ENCODE measurements at regions not wholly inside any gene's neighbourhood (a gene's known extent, or its start where the extent isn't known, plus 50 kb on each side); places are given as distances from the start of the nearest gene placed in this dataset.
A peak's percentile ranks its signal among the peaks of the same experiment; 100 is the strongest.

DNA sequence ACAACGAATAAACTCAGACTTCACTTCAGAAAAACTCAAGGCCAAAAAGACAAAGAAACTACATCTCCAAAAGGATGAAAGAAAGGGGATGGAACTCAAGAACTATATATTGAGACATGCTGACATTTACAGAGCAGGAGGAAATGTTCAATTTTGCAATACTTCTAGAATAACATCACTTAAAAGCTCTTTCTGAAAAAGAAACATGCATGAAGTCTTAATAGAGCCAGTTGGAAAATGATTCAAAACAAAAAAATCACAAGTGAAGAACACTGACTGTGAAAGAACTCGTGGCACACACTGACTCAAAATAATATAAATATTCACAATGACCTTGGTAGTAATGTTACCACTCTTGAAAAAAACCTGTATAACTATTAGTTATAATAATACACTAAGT lies 267.8 kb upstream of the NREP start:
- DNase-seq = peak; percentile 28

DNA sequence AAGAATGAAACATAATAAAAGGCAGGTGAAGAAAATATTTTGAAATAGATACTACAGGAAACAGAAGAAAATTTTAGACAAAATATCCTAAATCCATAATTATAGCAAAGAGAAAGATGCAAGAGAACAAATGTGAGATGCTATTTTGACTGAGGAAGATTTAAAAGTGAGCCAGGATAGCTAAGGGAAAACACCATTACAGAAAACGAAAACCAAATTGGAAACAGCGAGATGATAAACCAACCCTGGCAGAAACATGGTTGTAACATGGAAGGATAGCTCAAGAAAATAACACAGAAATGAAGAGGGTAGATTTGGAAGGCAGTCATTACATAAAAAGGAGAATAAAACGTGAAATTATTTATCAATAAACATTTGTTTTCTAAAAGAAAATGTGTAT lies 267.2 kb upstream of the NREP start:
- no peak for DNase-seq

DNA sequence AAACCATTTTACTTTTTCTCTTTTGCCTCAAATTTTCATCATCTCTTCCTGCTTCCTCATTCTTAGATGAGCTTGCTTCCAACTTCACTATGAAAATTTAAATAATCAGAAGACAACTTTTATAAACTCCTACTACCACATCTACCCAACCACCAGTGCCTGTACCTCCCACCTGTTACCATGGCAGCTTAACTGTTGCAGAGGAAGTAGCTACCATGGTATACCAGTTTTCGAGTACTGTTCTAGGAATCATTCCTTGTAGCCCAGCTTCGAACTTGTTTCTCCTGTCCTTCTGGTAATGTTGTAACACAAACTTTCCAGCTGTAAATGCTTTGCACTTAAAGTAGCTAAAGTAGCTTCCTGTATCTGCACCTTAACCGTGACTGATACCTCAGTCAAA lies 266.8 kb upstream of the NREP start:
- DNase-seq = no peak

DNA sequence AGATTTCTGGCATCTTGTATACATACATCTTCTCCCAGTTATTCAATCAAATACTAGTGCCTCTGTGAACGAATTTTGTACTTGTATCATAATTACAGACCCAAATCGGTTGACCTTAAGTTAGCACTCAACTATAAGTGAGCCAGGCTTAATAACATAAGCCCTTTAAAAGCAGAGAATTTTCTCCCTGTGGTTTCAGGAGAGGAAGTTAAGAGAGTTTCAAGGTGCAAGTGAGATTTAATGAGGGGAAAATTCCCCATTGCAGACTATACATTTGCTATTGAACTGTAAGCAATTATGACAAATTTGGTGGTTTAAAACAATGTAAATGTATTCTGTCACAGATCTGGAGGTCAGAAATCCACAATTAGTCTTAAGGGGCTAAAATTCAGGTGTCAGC lies 261.9 kb upstream of the NREP start:
- DNase-seq = no peak

DNA sequence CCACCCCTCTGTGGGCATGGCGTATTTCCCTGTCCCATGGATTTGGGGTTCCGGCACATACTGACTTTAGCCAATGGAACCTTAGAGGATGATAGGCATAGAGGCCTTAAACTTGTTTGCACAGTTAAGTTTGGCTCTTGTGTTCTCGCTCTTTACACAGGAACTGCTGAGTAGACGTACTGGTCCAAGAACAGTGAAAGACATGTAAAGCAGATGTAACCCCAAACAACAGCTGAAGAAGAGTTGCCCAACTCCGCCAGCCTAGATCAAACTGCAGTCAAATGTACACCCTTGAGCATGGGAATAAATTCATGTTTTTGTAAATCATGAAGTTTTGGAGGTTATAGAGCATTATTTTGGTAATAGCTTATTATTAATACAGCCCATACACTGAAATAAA lies 260.0 kb upstream of the NREP start:
- no peak for DNase-seq

DNA sequence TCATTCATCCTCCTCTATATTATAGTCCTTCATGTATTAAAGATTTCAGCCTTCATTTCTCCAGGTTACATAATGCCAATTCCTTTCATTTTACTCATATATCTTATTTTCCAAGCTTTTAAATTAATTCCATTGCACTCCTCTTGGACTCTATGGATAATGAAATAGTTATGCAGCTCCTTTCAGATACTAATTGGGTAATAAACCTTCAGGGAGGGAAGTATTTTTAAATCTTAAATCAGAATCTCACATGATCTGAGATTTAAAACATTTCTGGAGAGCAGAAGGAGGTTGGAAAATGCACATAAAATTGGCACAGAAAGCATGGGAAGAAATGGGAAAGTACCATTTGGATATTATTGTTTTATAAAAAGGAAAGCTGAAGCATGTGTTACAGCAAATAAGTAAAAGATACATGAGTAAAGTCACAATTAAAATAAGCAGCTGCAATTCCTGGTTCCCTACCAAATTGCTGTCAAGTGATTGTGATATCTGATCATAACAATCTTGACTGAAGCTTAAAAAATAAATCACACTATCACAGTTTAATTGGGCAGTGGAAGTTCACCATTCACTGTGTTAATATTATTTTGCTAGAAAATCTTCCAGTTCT lies 257.9 kb upstream of the NREP start:
- peak; percentile 80 for DNase-seq

DNA sequence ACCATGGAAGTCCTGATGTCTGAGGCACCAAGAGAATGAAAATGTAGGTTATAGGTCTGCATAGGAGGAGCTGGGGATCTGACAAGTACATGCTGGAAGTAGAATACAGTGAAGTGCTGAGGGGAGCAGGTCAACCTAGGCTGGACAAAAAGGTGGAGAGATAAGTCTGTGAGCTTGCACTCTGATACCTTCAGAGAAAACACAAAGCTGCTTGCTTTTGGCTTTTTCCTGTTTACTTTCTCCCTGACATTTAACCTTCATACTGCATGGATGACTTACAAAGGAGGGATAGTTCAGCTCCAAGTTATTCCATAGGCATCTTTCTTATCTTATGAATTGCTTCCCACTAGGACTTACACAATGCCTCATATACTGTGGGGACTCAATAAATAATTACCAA lies 256.7 kb upstream of the NREP start:
- no peak for DNase-seq

DNA sequence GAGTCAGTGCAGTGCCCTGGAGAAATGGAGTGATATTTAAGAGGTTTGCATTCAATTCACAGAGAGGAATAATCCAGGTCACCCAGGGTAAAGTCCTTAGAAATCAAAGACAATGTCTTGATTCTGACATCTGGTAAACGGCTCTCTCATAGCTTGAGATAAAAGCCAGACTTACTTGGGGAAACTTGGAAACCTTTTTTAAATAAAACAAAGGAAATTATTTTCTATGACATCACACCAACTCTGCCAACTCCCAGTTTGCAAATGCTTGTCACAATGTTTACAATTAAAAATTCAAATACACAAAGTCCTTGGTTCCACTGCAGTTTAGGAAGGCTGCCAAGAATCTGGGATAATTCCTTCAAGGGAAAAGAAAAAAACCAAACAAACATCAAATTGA lies 255.1 kb upstream of the NREP start:
- DNase-seq = peak; percentile 32

DNA sequence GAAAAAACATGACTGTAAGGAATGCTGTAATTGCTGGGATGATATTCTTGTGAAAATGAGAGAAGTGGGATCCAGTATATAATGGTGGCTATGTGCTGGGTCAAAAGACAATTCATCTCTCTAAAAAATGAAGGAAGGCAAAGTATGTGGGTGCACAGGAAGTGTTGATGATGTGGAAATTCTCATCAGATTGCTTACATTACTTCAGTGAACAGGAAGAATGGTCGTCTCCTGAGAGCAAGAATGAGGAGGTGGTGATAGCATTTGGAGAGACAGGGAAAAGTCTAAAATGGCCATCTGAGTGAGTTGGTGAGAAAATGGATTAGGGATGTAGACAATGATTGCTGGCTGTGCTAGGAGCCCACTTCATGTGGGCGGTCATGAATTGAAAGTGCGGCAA lies 253.5 kb upstream of the NREP start:
- DNase-seq = no peak

DNA sequence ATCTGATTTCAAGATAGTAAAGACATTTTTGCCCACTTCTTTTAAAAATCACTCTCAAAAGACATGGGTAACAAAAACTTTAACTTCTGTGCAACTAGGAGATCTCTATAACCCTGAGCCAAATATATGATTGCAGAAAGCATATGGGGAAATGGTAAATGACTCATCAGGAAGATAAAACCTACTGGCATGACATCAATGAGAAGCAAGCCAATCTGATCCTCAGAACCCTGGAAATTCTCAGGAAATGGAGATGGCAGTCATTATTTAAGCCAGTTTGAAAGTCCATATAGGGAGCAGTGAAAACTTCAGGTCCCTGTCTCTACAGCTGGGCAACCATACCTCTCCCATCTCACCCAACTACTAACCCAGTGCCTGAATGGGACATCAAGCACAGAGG lies 249.7 kb upstream of the NREP start:
- DNase-seq = peak; percentile 68

DNA sequence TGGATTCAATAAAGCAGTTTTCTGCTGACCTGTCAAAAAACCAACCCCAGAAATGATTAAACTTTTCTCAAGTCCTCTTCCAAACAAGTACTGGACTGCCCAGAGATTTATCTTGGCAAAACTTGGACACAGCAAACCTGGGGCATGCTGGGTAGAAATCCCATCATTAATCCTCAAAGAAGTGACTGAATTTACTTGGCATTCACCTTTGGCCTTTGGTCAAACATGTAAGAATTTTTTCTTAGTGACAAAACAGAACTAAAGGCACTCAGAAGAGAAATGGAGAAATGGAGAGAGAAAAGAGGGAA lies 248.6 kb upstream of the NREP start:
- peak; percentile 78 for DNase-seq

DNA sequence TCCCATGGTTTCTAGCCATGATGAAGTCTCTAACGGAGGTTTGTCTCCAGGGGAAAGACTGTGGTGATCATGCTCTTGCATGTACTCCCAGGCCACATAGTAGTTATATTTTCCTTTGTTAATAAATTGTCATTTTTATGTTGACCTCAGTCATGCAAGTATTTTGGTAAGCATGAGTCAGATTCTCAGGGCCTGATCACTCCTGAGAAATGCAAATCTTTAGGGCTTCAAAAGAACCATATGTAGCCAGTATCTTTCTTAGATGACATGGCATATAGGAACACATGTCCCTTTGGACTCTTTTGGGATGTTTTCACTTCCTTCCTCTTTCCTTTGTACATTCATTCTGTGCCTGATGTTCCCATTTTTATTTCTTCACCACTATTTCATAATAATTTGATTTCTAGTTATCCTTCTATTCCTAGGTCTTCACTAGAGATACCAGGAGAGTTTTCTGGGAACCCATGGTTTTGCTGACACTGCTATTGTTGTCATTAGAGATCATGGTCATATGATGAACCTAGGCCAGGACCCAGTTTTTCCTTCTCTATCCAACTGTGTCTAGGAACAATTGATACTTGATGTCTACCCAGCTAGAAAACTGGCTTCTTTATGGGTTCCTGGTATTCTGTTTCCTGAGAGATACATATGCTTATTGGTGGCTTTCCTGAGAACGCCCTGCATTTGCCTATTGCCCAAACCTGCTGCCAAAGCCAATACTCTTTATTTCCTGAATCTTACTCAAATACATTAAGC lies 248.1 kb upstream of the NREP start:
- peak; percentile 89 for DNase-seq

DNA sequence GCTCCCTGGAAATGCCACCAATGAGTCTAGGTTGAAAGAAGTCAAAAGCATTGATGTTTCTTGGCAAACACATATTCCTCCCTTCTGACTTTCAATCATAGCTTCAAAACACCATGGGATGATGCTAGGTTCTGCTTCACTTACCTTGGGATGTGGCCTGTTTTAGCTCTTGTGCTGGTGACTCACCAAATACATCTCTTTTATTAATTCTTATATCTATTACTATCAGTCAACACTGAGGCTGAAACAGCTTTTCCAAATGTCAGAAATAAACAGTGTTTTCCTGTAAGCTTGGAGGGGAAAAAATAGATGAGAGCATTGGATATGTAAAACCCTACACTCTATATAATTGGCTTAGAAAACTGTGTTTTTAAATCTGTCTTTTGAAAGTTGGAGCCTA lies 245.4 kb upstream of the NREP start:
- DNase-seq = no peak

DNA sequence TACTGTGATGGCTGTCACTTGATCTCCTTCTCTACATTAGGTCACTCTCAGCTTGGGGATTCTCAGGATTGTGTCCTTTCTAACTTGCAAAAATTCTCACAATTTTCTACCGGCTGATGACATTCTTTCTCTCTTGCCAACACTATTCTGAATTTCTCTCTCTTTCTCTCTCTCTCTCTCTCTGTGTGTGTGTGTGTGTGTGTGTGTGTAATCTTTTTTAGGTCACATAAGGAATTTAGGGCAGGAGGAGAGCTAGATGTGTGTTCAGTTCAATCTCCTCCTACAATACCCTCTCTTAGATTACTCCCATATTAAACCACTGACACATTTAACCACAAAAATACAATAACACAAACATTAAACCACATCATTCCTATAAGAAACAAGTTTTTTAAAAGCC lies 242.3 kb upstream of the NREP start:
- peak; percentile 91 for DNase-seq

DNA sequence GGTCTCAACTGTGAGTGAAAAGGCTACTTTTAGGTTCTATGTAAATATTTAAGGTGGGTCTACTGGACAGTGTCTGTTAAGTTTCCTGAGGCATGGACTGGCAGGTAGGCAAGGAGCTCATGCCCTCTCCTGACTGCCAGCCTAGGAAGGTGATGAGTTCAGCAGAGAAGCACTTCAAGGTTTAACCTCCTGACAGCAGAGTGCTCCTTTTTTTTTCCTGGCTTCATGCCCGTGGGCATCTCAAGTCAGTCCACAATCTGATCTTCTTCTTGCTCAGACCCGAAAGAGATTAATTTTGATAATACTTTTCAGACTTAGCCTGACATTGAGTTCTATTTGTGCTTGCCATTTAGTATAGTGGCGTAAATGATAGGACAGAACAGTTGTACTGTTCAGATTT lies 241.9 kb upstream of the NREP start:
- no peak for DNase-seq

DNA sequence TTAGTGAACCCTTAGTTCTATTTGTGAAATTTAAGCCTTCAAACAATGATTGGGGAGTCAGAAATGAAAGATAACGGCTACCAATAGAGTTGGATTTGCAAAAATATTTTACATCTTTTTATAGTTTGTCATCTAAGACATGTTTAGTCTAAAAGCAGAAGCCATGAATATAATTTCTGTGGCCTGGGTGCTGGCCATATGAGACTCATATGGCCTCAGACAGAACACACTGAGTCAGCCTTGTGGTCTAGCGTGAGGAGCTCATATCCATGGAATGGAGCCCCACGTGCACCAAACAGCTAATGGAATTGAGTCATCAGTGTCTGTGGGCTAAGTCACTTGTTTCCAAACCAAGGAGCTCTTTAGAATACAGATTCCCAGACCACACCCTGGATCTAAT lies 240.7 kb upstream of the NREP start:
- peak; percentile 100 for DNase-seq

DNA sequence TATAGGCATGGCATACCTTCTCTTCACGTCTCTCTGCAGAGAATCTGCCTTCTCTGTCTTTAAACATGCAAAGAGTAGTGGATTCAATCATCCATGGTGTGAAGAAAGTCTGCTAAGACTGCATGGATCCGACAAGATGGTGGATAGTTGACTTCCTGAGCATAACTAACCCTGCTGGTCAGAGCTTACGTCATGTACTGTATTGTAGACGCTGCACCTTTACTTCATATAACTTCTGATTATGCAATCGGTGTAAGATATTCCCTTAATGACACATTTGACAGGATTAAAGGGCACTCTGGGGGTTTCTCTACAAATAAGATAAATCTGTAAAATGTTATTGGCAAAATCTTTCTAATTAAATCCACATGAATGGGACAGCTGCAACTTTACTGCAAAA lies 240.3 kb upstream of the NREP start:
- no peak for DNase-seq

DNA sequence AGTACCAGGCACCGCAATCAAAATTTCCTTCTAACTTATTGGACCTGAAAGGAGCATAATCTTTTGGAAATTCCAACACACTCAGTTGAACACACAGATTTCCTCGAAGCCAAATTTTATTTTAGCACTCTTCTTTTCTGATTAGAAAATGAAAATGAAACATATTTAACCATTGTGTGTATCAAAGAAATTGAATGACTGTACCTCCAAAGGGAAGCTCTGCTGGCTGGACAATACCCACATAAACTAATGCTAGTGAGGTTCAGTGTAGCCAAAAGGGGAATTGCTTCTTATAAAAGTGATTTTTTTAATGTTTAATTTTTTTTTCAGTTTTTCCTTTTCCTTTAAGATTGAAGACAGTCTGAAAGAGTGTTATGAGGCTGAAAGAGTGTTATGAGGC lies 239.6 kb upstream of the NREP start:
- no peak for DNase-seq

DNA sequence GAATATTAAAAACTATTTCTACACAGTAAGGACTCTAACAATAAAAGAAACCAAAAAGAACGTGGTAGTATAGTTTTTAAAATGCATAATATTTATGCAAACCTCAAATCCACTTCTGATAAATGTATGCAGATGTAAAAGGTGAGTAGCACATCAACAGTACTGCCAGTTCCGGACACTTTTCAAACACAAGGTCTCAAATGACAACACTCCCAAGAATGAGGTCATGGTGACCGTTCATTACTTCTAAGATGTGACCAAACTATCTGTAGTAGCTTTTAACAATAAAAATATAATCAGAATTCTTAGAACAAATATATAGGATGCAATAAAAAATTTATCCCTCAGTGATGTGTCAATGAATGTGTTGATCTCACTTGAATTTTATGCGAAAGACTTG lies 238.7 kb upstream of the NREP start:
- DNase-seq = no peak

DNA sequence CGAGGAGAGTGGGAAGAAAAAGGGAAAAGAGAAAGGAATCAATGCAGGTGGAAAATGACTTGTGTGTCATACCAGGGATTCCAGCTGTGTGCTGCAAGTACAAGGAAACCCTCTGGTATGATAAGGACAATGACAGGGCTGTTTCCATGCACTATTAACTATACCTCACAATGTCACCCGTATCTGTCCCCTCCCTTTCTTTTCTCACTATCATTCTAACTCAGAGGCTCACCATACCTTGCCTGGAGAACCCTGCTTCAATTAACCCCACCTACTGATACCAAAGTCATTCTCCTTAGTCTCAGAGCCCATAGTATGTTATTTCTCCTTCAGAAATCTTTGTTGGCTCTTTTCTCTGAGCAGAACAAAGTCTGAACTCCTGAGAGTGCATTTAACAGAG lies 236.2 kb upstream of the NREP start:
- no peak for DNase-seq

DNA sequence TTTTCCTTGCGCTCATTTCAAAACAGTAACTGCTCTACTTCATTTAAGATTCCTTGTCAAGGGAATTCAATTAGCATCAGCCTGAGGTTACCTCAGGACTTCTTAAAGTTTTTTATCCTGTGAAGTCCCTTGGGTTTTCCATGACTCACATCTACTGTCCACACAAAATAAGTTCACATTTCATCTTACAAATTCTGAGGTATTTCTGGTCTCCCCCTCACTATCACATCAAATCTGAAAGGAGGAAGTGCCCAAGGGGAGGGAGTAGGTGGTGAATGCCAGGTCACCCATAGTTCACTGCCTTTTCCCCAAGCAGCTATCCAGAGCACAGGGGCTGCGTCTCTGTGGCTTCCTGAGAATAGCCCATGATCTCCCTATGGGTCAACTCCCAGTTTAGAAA lies 227.1 kb upstream of the NREP start:
- DNase-seq = peak; percentile 97

DNA sequence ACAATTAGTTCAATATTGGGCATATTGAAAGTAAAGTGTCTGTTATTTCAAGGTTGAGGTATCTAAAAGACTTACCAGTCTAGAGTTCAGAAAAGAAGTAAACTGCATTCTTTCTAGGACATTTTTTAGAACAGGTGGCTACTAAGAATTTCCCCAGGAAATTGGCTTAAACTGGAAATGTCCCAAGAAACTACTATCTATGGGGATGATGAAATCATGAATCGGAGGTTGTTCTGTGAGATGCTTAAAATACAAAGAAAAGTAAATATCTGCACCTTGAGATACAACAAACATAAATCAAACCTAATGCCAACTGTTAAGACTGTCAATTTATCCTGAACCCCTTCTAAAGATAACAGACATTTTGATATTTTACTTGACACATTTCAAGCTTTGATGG lies 226.5 kb upstream of the NREP start:
- no peak for DNase-seq

DNA sequence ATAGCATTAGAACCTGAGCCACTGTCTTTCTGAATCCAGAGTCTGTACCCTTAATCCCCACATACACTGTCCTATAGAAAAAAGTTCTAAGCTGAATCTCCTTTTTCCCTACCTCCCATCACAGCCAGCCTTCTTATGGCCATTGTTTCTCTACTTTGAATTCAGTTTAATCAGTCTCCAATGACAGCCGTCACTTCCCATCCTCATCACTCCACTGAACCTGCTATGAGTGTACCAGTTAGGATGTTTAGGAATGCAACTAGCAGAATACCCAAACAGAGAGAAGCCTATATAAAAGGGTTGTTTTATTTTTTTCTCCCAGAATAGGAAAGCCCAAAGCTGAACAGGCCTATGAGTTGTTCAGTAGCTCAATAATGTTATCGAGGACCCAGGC lies 220.4 kb upstream of the NREP start:
- no peak for DNase-seq

DNA sequence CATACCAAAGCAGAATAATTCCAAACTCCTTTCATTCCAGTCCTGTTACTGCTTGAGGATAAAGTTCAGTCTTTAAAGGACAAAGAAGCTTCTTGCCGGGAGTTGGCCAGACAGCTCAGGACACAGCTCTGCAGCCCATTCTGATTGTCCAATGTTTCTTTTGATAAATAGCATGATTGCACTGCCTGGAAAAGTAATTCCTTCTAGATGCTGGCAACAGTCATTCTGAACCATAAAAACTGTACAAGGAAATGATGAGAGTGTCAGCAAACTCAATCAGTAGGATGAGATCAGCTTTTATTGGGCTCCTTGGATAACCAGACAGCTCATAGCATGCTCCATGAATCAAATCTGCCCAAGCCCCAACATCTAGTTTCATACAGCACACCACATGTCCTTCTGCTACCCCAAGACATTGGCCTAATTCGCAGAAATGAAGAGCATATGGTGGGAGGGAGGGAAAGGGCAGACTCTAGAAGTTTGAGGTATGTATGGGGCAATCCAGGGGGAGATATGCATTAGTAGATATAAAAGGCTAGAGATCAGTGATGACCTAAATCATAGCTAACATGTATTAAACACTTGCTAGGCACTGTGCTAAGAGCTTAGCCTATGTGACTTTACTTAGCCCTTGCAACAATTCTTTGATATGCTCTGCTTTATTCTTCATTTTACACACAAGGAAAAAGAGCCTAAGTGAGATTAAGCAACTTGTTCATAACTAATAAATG lies 219.9 kb upstream of the NREP start:
- peak; percentile 85 for DNase-seq

Data from fibroblast of skin of abdomen (primary cell).